IMR-90 (cell line): ENCODE measurements at regions not wholly inside any gene's neighbourhood (a gene's known extent, or its start where the extent isn't known, plus 50 kb on each side); places are given as distances from the start of the nearest gene placed in this dataset.

Experiments
- ATAC-seq: fragments of 200-7000 bp; cut with Tn5 transposase; 2 replicates; pipeline ENCODE4 v1.9.1; 2020; ENCODE audit warnings: low read depth, mild to moderate bottlenecking, moderate library complexity
- BruUV-seq: library from RNA; stranded (reverse); fragments of 400-500 nt; replicated peaks from 2 replicates; lab custom pipeline; 2021; lab: Mats Ljungman, UMichigan
- CTCF ChIA-PET: fragments of 300-600 bp; formaldehyde crosslinking; extraction: SDS; loops from one replicate; lab custom pipeline; 2021; ENCODE audit warnings: antibody characterized with exemption; lab: Yijun Ruan, JAX
- POLR2A ChIA-PET: fragments of 300-600 bp; sonication (Branson Sonifier 250); formaldehyde crosslinking; loops from one replicate; lab custom pipeline; 2022; ENCODE audit warnings: antibody characterized with exemption; ENCODE audit not compliant: unreplicated experiment; lab: Charles Lee
- DNase-seq: peaks from one replicate; pipeline ENCODE4 v3.0.0; 2013
- H2AFZ ChIP-seq: replicated peaks from 2 replicates; pipeline ENCODE3; 2013; ENCODE audit warnings: low read length, mild to moderate bottlenecking; ENCODE audit not compliant: poor library complexity
- H2AK5ac ChIP-seq: 2 replicates; pipeline ENCODE4 v1.6.1; 2013; ENCODE audit warnings: low read depth, low read length, inconsistent platforms
- H2AK9ac ChIP-seq: replicated peaks from 2 replicates; pipeline ENCODE3; 2013; ENCODE audit warnings: mild to moderate bottlenecking, low read depth, low read length, moderate library complexity; ENCODE audit not compliant: poor library complexity
- H2BK120ac ChIP-seq: 2 replicates; pipeline ENCODE4 v1.6.1; 2013; ENCODE audit warnings: low read depth, low read length, inconsistent platforms
- H2BK15ac ChIP-seq: 3 replicates; pipeline ENCODE4 v1.6.1; 2013; ENCODE audit warnings: low read depth, low read length, inconsistent platforms
- H2BK20ac ChIP-seq: 2 replicates; pipeline ENCODE4 v1.6.1; 2013; ENCODE audit warnings: low read depth, mild to moderate bottlenecking, inconsistent platforms, low read length, moderate library complexity
- H2BK5ac ChIP-seq: 2 replicates; pipeline ENCODE4 v1.6.1; 2013; ENCODE audit warnings: mild to moderate bottlenecking, low read depth, low read length, inconsistent platforms; ENCODE audit not compliant: poor library complexity, severe bottlenecking
- H3K14ac ChIP-seq: replicated peaks from 2 replicates; pipeline ENCODE4 v1.6.1; 2013; ENCODE audit warnings: low read depth, low read length, inconsistent platforms
- H3K18ac ChIP-seq: 2 replicates; pipeline ENCODE4 v1.6.1; 2013; ENCODE audit warnings: low read depth, low read length, control low read depth
- H3K23ac ChIP-seq: 2 replicates; pipeline ENCODE4 v1.6.1; 2013; ENCODE audit warnings: low read depth, low read length, inconsistent platforms
- H3K27ac ChIP-seq: 2 replicates; pipeline ENCODE4 v1.5.1; 2013; ENCODE audit warnings: mild to moderate bottlenecking, control low read depth, low read length; ENCODE audit not compliant: insufficient read depth
- H3K27me3 ChIP-seq: 2 replicates; pipeline ENCODE4 v1.6.1; 2013; ENCODE audit warnings: low read length; ENCODE audit not compliant: control insufficient read depth, insufficient read depth
- H3K36me3 ChIP-seq: 2 replicates; pipeline ENCODE4 v1.6.1; 2013; ENCODE audit warnings: low read length, mixed read lengths; ENCODE audit not compliant: control insufficient read depth, insufficient read depth
- H3K4ac ChIP-seq: 2 replicates; pipeline ENCODE4 v1.6.1; 2013; ENCODE audit warnings: low read depth, low read length, inconsistent platforms
- H3K4me1 ChIP-seq: 2 replicates; pipeline ENCODE4 v1.6.1; 2013; ENCODE audit warnings: low read length, mixed read lengths; ENCODE audit not compliant: control insufficient read depth, insufficient read depth
- H3K4me2 ChIP-seq: 2 replicates; pipeline ENCODE4 v1.6.1; 2013; ENCODE audit warnings: low read depth, mild to moderate bottlenecking, control low read depth, low read length, moderate library complexity
- H3K4me3 ChIP-seq: 2 replicates; pipeline ENCODE4 v1.5.1; 2013; ENCODE audit warnings: low read depth, mild to moderate bottlenecking, control low read depth, low read length, moderate library complexity; ENCODE audit not compliant: insufficient read depth
- H3K56ac ChIP-seq: 2 replicates; pipeline ENCODE4 v1.6.1; 2013; ENCODE audit warnings: low read length, inconsistent platforms; ENCODE audit not compliant: insufficient read depth; ENCODE audit errors: extremely low read depth
- H3K79me1 ChIP-seq, 2 experiments: 2 replicates each; pipeline ENCODE4 v1.6.1; 2013; ENCODE audit warnings: low read length in 2 of 2, inconsistent platforms in 1 of 2, low read depth in 1 of 2
- H3K9ac ChIP-seq: 2 replicates; pipeline ENCODE4 v1.6.1; 2013; ENCODE audit warnings: low read depth, low read length, control low read depth
- H3K9me1 ChIP-seq: 2 replicates; pipeline ENCODE4 v1.6.1; 2013; ENCODE audit warnings: low read length, inconsistent platforms; ENCODE audit not compliant: insufficient read depth
- H3K9me3 ChIP-seq: 2 replicates; pipeline ENCODE4 v1.6.1; 2013; ENCODE audit warnings: low read length; ENCODE audit not compliant: control insufficient read depth, insufficient read depth
- H4K20me1 ChIP-seq: 2 replicates; pipeline ENCODE4 v1.6.1; 2013; ENCODE audit warnings: low read length, inconsistent platforms; ENCODE audit not compliant: insufficient read depth
- H4K5ac ChIP-seq: 2 replicates; pipeline ENCODE4 v1.6.1; 2013; ENCODE audit warnings: mild to moderate bottlenecking, low read depth, low read length, control low read depth
- H4K8ac ChIP-seq, 2 experiments: 2 replicates each; pipeline ENCODE4 v1.6.1; 2013; ENCODE audit warnings: low read depth in 2 of 2, low read length in 2 of 2, control low read depth in 1 of 2, inconsistent platforms in 1 of 2
- H4K91ac ChIP-seq: 2 replicates; pipeline ENCODE4 v1.6.1; 2013; ENCODE audit warnings: low read depth, low read length, inconsistent platforms; ENCODE audit not compliant: insufficient read depth
- BHLHE40 ChIP-seq: fragments of 150-350 bp; IDR thresholded peaks from 2 replicates; pipeline ENCODE4 v1.6.1; 2016; ENCODE audit warnings: mild to moderate bottlenecking, low read depth, low read length
- CEBPB ChIP-seq: IDR thresholded peaks from 2 replicates; pipeline ENCODE4 v1.6.1; 2012; ENCODE audit warnings: low read depth, low read length, improper control_type of control experiment
- ELK1 ChIP-seq: fragments of 150-350 bp; IDR thresholded peaks from 2 replicates; pipeline ENCODE4 v1.6.1; 2016; ENCODE audit warnings: low read depth, mild to moderate bottlenecking, low read length, moderate library complexity, borderline replicate concordance
- FOS ChIP-seq: fragments of 150-350 bp; IDR thresholded peaks from 2 replicates; pipeline ENCODE4 v1.6.1; 2016; ENCODE audit warnings: low read depth, low read length
- NFE2L2 ChIP-seq: fragments of 150-350 bp; IDR thresholded peaks from 2 replicates; pipeline ENCODE4 v1.6.1; 2016; ENCODE audit warnings: low read depth, mild to moderate bottlenecking, low read length
- WGBS, 2 experiments: methylation state at CpG; one replicate each; pipeline versions ENCODE4 v1.1.5 to v1.1.7; 2013; ENCODE audit warnings: missing lambda C conversion rate in 2 of 2; ENCODE audit not compliant: insufficient read length in 1 of 2; ENCODE audit errors: extremely low coverage in 2 of 2; 5-methylcytosine and 5-hydroxymethylcytosine counted together
- dilution Hi-C: fragments of 300-500 bp; cut with HindIII; formaldehyde crosslinking; loops from one replicate; pipeline ENCODE4 v1.14.3; 2018; ENCODE audit warnings: low sequenced_read_pairs; ENCODE audit not compliant: unreplicated experiment
- in situ Hi-C: fragments of 300-500 bp; cut with MboI; formaldehyde crosslinking; loops from 3 replicates; pipeline ENCODE4 v1.14.3; 2019; ENCODE audit warnings: low sequenced_read_pairs, inconsistent platforms, mixed read lengths
- intact Hi-C: fragments of 100-400 bp; cut with micrococcal nuclease; formaldehyde crosslinking; loops from 2 replicates; pipeline ENCODE4 v1.10.0; 2022

- no TSS peak for BruUV-seq
- in situ Hi-C loops: loop anchor here (10.0 kb wide), 1 partner anchor 253 kb away; the partner anchor contains the start of gene ZFP36L2
Observed at GRCh38 chr2:42971947-42972736, 179.8 kb upstream of the HAAO start.

More at GRCh38 chr2:42971947-42972736, 179.8 kb upstream of the HAAO start:
- H3K4me3 ChIP-seq: no peak overlapping the region
- ChIA-PET POLR2A (interaction anchor here (0.6 kb wide), 1 partner anchor 248 kb away, joined by 6 read pairs; no protein-coding TSS in a partner anchor), CTCF (interaction anchor here (1.0 kb wide), 1 partner anchor 113 kb away, joined by 3 read pairs; no protein-coding TSS in a partner anchor)
- H2BK20ac ChIP-seq: peak overlapping the region; percentile 67; the same call in 1 of the 2 replicates
- H2BK5ac ChIP-seq: no peak overlapping the region
- no peak overlapping the region for H3K9ac ChIP-seq
- DNase-seq: peak; percentile 63
- H3K79me1 ChIP-seq: no peaks in the 10 kb centered on the region
- H3K23ac ChIP-seq: 0 out of 2 replicates have a peak overlapping the region, but pooled peaks have one; percentile 78
- peak overlapping the region; percentile 70 for H2AFZ ChIP-seq
- H4K8ac ChIP-seq: peak overlapping the region in 1 of 2 experiments; percentile 73; a peak in 3 of 4 replicates
- H3K27ac ChIP-seq: peak overlapping the region; percentile 34; the same call in 1 of the 2 replicates
- H3K36me3 ChIP-seq: no peaks in the 10 kb centered on the region
- peak overlapping the region; percentile 32; the same call in 1 of the 2 replicates for H4K91ac ChIP-seq
- no peak overlapping the region for H3K4me2 ChIP-seq
- no peak overlapping the region; the same call in 1 of the 2 replicates for H3K18ac ChIP-seq
- H4K20me1 ChIP-seq: no peaks in the 10 kb centered on the region
- 0 out of 2 replicates have a peak, but pooled peaks cover 2% of the 10 kb centered on the region for H3K9me3 ChIP-seq
- H2AK9ac ChIP-seq: peak overlapping the region; percentile 87
- dilution Hi-C loops: no loop called here
- intact Hi-C loops: loop anchor here (10.0 kb wide), 1 partner anchor 513 kb away; no protein-coding TSS in a partner anchor
- H2BK120ac ChIP-seq: peak overlapping the region; percentile 75; the same call in 1 of the 2 replicates
- H4K5ac ChIP-seq: 0 out of 2 replicates have a peak overlapping the region, but pooled peaks have one; percentile 2
- H3K4ac ChIP-seq: peak overlapping the region; percentile 85
- H3K14ac ChIP-seq: peak overlapping the region; percentile 87
- peak overlapping the region; percentile 93; the same call in 2 of the 3 replicates for H2BK15ac ChIP-seq
- H3K27me3 ChIP-seq: no peaks in the 10 kb centered on the region
- peaks cover 42% of the 10 kb centered on the region for H3K4me1 ChIP-seq
- H3K56ac ChIP-seq: no peak overlapping the region
- ATAC-seq: no peak
- TF ChIP-seq FOS (no peak), NFE2L2 (no peak), BHLHE40 (no peak), CEBPB (no peak), ELK1 (no peak)
- peak overlapping the region; percentile 96 for H2AK5ac ChIP-seq
- no CpG with 5 or more reads among the region's 7 CpGs for WGBS, 2 experiments
- H3K9me1 ChIP-seq: peaks cover 21% of the 10 kb centered on the region
